ENCODE measurements at regions not wholly inside any gene's neighbourhood (a gene's known extent, or its start where the extent isn't known, plus 50 kb on each side); places are given as distances from the start of the nearest gene placed in this dataset.

- DNase-seq (ENCODE audit: low read depth in 2 of 3, low spot score in 2 of 3): no peak
These were observed 1950.8 kb upstream of the PIK3C3 start for GRCh38 chr18:40004246-40004645.

- no peak for DNase-seq (ENCODE audit: low read depth in 2 of 3, low spot score in 2 of 3)
These were observed 1956.7 kb upstream of the PIK3C3 start for GRCh38 chr18:39998317-39998716.

- no peak for DNase-seq (ENCODE audit: low read depth in 2 of 3, low spot score in 2 of 3)
These were observed 1960.5 kb upstream of the PIK3C3 start for GRCh38 chr18:39994498-39994897.

- DNase-seq (ENCODE audit: low read depth in 2 of 3, low spot score in 2 of 3): no peak
These were observed 1963.3 kb upstream of the PIK3C3 start for GRCh38 chr18:39991696-39992265.

- no peak for DNase-seq (ENCODE audit: low read depth in 2 of 3, low spot score in 2 of 3)
These were observed 1964.5 kb upstream of the PIK3C3 start for GRCh38 chr18:39990540-39990939.

- DNase-seq (ENCODE audit: low read depth in 2 of 3, low spot score in 2 of 3): no peak
These were observed 1978.3 kb upstream of the PIK3C3 start for GRCh38 chr18:39976771-39977170.

GRCh38 chr18:39972521-39972920 is 1982.5 kb upstream of the PIK3C3 start:
- no peak for DNase-seq (ENCODE audit: low read depth in 2 of 3, low spot score in 2 of 3)

- no peak for DNase-seq (ENCODE audit: low read depth in 2 of 3, low spot score in 2 of 3)
These were observed 1985.1 kb upstream of the PIK3C3 start for GRCh38 chr18:39969803-39970494.

- peak in 1 of 3 donors; percentile 12 for DNase-seq (ENCODE audit: low read depth in 2 of 3, low spot score in 2 of 3)
These were observed 1988.8 kb upstream of the PIK3C3 start for GRCh38 chr18:39966275-39966674.

- no peak for DNase-seq (ENCODE audit: low read depth in 2 of 3, low spot score in 2 of 3)
These were observed 1992.5 kb upstream of the PIK3C3 start for GRCh38 chr18:39962546-39962945.

- DNase-seq (ENCODE audit: low read depth in 2 of 3, low spot score in 2 of 3): no peak
These were observed 1994.5 kb upstream of the PIK3C3 start for GRCh38 chr18:39960550-39960949.

- no peak for DNase-seq (ENCODE audit: low read depth in 2 of 3, low spot score in 2 of 3)
These were observed 1995.2 kb upstream of the PIK3C3 start for GRCh38 chr18:39959839-39960238.

- no peak for DNase-seq (ENCODE audit: low read depth in 2 of 3, low spot score in 2 of 3)
These were observed 1996.2 kb upstream of the PIK3C3 start for GRCh38 chr18:39958876-39959275.

- no peak for DNase-seq (ENCODE audit: low read depth in 2 of 3, low spot score in 2 of 3)
These were observed 2002.2 kb upstream of the PIK3C3 start for GRCh38 chr18:39952816-39953215.

GRCh38 chr18:39951142-39951720 is 2003.8 kb upstream of the PIK3C3 start:
- no peak for DNase-seq (ENCODE audit: low read depth in 2 of 3, low spot score in 2 of 3)

GRCh38 chr18:39946623-39947061 is 2008.4 kb upstream of the PIK3C3 start:
- no peak for DNase-seq (ENCODE audit: low read depth in 2 of 3, low spot score in 2 of 3)

GRCh38 chr18:39945076-39945475 is 2010.0 kb upstream of the PIK3C3 start:
- DNase-seq (ENCODE audit: low read depth in 2 of 3, low spot score in 2 of 3): no peak

- DNase-seq (ENCODE audit: low read depth in 2 of 3, low spot score in 2 of 3): no peak
These were observed 2012.3 kb upstream of the PIK3C3 start for GRCh38 chr18:39942702-39943101.

GRCh38 chr18:39938676-39939608 is 2016.1 kb upstream of the PIK3C3 start:
- DNase-seq (ENCODE audit: low read depth in 2 of 3, low spot score in 2 of 3): no peak

GRCh38 chr18:39935598-39935997 is 2019.4 kb upstream of the PIK3C3 start:
- no peak for DNase-seq (ENCODE audit: low read depth in 2 of 3, low spot score in 2 of 3)

GRCh38 chr18:39918847-39919246 is 2036.2 kb upstream of the PIK3C3 start:
- no peak for DNase-seq (ENCODE audit: low read depth in 2 of 3, low spot score in 2 of 3)
